Psoas muscle (tissue), 7 donors: ENCODE measurements at regions not wholly inside any gene's neighbourhood (a gene's known extent, or its start where the extent isn't known, plus 50 kb on each side); places are given as distances from the start of the nearest gene placed in this dataset.

Source experiments
- ATAC-seq, 4 donors: fragments of 200-7000 bp; cut with Tn5 transposase; one replicate each; pipeline ENCODE4 v1.9.1; 2020; ENCODE audit warnings: moderate library complexity in 3 of 4, mild to moderate bottlenecking in 2 of 4
- DNase-seq, 2 donors: peaks; one replicate each; pipeline ENCODE4 v3.0.0-alpha.2; 2020
- H3K27ac ChIP-seq: fragments of 200-600 bp; one replicate; pipeline ENCODE4 v1.8.0; 2022
- H3K27me3 ChIP-seq, 3 donors: fragments of 200-600 bp in 1 of 3; one replicate each; pipeline versions ENCODE4 v1.6.1 to v1.8.0; 2013 to 2022; ENCODE audit warnings: low read length in 2 of 3, mild to moderate bottlenecking in 2 of 3, moderate library complexity in 1 of 3; ENCODE audit not compliant: insufficient read depth in 3 of 3
- H3K36me3 ChIP-seq, 2 donors: fragments of 200-600 bp in 1 of 2; one replicate each; pipeline versions ENCODE4 v1.6.1 to v1.8.0; 2013 to 2022; ENCODE audit warnings: low read depth in 1 of 2, mild to moderate bottlenecking in 1 of 2, moderate library complexity in 1 of 2; ENCODE audit not compliant: insufficient read depth in 1 of 2
- H3K4me1 ChIP-seq: fragments of 200-600 bp; one replicate; pipeline ENCODE4 v1.8.0; 2022
- H3K4me3 ChIP-seq: fragments of 200-600 bp; one replicate; pipeline ENCODE4 v1.8.0; 2022; ENCODE audit warnings: mild to moderate bottlenecking
- H3K9me3 ChIP-seq: fragments of 200-600 bp; one replicate; pipeline ENCODE4 v1.8.0; 2022
- WGBS, 3 donors: extraction: QIAGEN DNeasy Blood & Tissue Kit; methylation state at CpG; one replicate each; pipeline versions ENCODE4 v1.1.6 to v1.1.7; 2013; 5-methylcytosine and 5-hydroxymethylcytosine counted together
- intact Hi-C, 2 donors: fragments of 100-400 bp; cut with DNase I; formaldehyde crosslinking; loops; one replicate each; pipeline versions ENCODE4 v1.11.0 to v1.14.2; 2022
- TF ChIP-seq, protein P1 (sequence below): fragments of 200-600 bp; IDR thresholded peaks from one replicate; pipeline ENCODE4 v1.8.0; 2022; ENCODE audit warnings: antibody characterized with exemption
- donor health status: healthy with polysubstance abuse.
- donor health status: DM: no; HTN: no; CAD: no; lungs with moderate emphysema.
- donor health status: Bipolar disorder and iron deficiency.
- donor health status: healthy.
- donor health status: DM: yes; HTN: yes; CAD: no.
- donor health status: DM: no; HTN: no; CAD: no.
- donor health status: DM: yes; HTN: yes; CAD: no.

DNA sequence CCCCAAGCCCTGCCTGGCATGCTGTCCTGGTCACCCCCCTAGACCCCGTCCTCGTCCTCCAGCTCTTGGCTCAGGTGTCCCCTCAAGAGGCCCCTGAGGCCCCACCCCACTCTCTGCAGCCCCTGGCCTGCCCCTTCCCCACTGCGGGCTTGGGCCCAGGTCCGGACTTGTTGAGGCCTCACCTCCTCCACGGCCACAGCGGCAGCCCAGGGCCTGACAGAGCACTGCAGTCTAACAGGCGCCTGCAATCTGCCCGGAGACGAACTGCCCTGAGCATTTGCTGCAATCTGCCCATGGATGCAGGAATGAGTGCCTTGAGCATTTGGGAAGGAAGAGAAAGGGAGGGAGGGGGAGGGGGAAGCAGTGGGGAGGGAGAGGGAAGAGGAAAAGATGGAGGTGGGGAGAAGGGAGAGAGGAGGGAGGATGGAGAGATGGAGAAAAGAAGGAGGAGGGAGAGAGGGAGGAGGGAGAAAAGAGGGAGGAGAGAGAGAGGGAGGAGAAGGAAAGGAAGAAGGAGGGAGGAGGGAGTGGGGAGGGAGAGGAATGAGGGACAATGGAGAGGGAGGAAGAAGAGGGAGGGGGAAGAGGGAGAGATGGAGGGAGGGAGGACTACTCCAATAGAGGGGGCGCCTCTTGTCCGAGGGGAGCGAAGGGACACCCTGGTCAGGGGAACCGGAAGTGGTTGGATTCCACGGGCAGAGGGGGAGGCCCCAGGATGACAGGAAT lies 73.9 kb downstream of the PDGFA start:
- intact Hi-C loops = no loop called here
- H3K27me3 ChIP-seq = no peaks in the 10 kb centered on the region
- DNase-seq = no peak
- H3K4me3 ChIP-seq = no peak overlapping the region
- no peaks in the 10 kb centered on the region for H3K36me3 ChIP-seq
- ATAC-seq = no peak
- TF ChIP-seq, protein P1, sequence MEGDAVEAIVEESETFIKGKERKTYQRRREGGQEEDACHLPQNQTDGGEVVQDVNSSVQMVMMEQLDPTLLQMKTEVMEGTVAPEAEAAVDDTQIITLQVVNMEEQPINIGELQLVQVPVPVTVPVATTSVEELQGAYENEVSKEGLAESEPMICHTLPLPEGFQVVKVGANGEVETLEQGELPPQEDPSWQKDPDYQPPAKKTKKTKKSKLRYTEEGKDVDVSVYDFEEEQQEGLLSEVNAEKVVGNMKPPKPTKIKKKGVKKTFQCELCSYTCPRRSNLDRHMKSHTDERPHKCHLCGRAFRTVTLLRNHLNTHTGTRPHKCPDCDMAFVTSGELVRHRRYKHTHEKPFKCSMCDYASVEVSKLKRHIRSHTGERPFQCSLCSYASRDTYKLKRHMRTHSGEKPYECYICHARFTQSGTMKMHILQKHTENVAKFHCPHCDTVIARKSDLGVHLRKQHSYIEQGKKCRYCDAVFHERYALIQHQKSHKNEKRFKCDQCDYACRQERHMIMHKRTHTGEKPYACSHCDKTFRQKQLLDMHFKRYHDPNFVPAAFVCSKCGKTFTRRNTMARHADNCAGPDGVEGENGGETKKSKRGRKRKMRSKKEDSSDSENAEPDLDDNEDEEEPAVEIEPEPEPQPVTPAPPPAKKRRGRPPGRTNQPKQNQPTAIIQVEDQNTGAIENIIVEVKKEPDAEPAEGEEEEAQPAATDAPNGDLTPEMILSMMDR = no peak
- H3K4me1 ChIP-seq = peaks cover 10% of the 10 kb centered on the region
- no peaks in the 10 kb centered on the region for H3K9me3 ChIP-seq
- H3K27ac ChIP-seq = no peak overlapping the region
- 77 to 87% (median 81%) methylated on average over 11 to 14 of the region's 14 CpGs for WGBS, 3 donors

DNA sequence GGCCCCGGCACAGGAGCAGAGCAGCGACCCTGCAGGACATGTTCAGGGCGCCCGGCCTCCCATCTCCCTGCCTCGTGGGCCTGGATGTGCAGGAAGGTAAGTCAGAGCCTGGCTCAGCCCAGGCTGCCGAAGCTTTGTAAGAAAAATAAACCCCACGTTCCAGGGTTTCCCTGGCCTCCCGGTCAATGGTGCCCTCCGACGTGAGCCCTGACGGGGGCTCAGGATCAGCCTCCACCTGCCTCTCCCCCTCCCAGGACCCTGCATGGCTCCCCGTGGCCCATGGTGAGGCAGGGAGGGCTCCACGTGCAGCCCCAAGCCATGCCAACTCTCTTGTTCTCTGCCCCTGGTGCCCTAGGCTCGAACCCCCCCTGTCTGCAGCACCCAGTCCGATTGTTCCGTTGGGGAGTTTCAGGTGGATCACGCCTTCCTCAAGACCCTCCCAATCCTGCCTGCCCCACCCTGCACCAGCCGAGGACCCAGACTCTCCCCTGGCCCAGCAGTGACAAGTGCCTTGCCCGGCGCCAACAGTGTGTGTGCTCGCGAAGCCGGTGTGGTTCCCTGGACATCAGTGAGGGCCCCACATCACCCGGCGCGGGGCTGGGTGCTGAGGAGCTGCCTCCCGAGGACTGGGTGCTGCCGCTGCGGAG lies 73.2 kb downstream of the PDGFA start:
- WGBS, 3 donors = 87 to 93% (median 87%) methylated on average over 25 to 29 of the region's 29 CpGs
- ATAC-seq = no peak
- intact Hi-C loops = no loop called here
- H3K9me3 ChIP-seq = no peaks in the 10 kb centered on the region
- H3K27me3 ChIP-seq = no peaks in the 10 kb centered on the region
- no peak for DNase-seq
- peaks cover 10% of the 10 kb centered on the region for H3K4me1 ChIP-seq
- H3K27ac ChIP-seq = no peak overlapping the region
- no peaks in the 10 kb centered on the region for H3K36me3 ChIP-seq
- no peak overlapping the region for H3K4me3 ChIP-seq
- TF ChIP-seq, protein P1 = no peak
